Fibroblast of lung (primary cell): ENCODE measurements at regions not wholly inside any gene's neighbourhood (a gene's known extent, or its start where the extent isn't known, plus 50 kb on each side); places are given as distances from the start of the nearest gene placed in this dataset.

Experiments
- CTCF ChIP-seq, 2 donors: IDR thresholded peaks in 1 of 2; conservative IDR thresholded peaks in 1 of 2; 1 replicate in 1 of 2; 2 replicates in 1 of 2; pipeline ENCODE4 v1.5.1; 2011 to 2012; ENCODE audit warnings: low read length in 2 of 2, control low read depth in 1 of 2, inconsistent platforms in 1 of 2, low read depth in 1 of 2, mild to moderate bottlenecking in 1 of 2
- EZH2 ChIP-seq: IDR thresholded peaks from 2 replicates; pipeline ENCODE4 v1.5.1; 2012; ENCODE audit warnings: low read length, control low read depth, mild to moderate bottlenecking; ENCODE audit errors: missing control alignments

GRCh38 chr13:21230516-21230915 lies 54.1 kb downstream of the MRPL57 start:
- TF ChIP-seq CTCF (conservative IDR thresholded peaks at IDR 0.05 in 1 of 2, IDR thresholded peaks at IDR 0.05 in 1 of 2; ENCODE audit: low read depth in 1 of 2, low read length in 2 of 2) (no peak), EZH2 (no peak)
